ENCODE measurements at regions not wholly inside any gene's neighbourhood (a gene's known extent, or its start where the extent isn't known, plus 50 kb on each side); places are given as distances from the start of the nearest gene placed in this dataset.

- TF ChIP-seq SUZ12 (IDR thresholded peaks at IDR 0.05; ENCODE audit: extremely low read depth, insufficient read depth, insufficient read length) (no peak), ZNF274 (IDR thresholded peaks at IDR 0.05; ENCODE audit: low read depth, low read length) (no peak), YY1 (IDR thresholded peaks at IDR 0.05; ENCODE audit: insufficient read depth, insufficient read length) (no peak)
- no peaks in the 10 kb centered on the region for H3K36me3 ChIP-seq (ENCODE audit: insufficient read depth, insufficient read length, low read length)
- no peaks in the 10 kb centered on the region for H3K4me1 ChIP-seq (ENCODE audit: insufficient read depth, insufficient read length)
- no peak overlapping the region for H3K4me3 ChIP-seq (ENCODE audit: insufficient read length, low read depth)
- H3K27me3 ChIP-seq (ENCODE audit: insufficient read depth, insufficient read length) = no peaks in the 10 kb centered on the region
- no peak for DNase-seq (ENCODE audit: low read depth, low spot score)
- 0 out of 2 replicates have a peak, but pooled peaks cover 7% of the 10 kb centered on the region for H3K9me3 ChIP-seq (ENCODE audit: insufficient read depth, low read length)
- H3K9ac ChIP-seq (ENCODE audit: insufficient read length, low read depth) = no peak overlapping the region
These were observed 377.7 kb upstream of the SALL3 start for GRCh38 chr18:78601923-78602322.

- Histone ChIP-seq H3K27me3 (ENCODE audit: insufficient read depth, insufficient read length) (no peaks in the 10 kb centered on the region), H3K9me3 (ENCODE audit: insufficient read depth, low read length) (0 out of 2 replicates have a peak, but pooled peaks cover 7% of the 10 kb centered on the region), H3K9ac (ENCODE audit: insufficient read length, low read depth) (no peak overlapping the region), H3K4me3 (ENCODE audit: insufficient read length, low read depth) (no peak overlapping the region), H3K36me3 (ENCODE audit: insufficient read depth, insufficient read length, low read length) (no peaks in the 10 kb centered on the region), H3K4me1 (ENCODE audit: insufficient read depth, insufficient read length) (no peaks in the 10 kb centered on the region)
- DNase-seq (ENCODE audit: low read depth, low spot score) = no peak
- TF ChIP-seq SUZ12 (IDR thresholded peaks at IDR 0.05; ENCODE audit: extremely low read depth, insufficient read depth, insufficient read length) (no peak), ZNF274 (IDR thresholded peaks at IDR 0.05; ENCODE audit: low read depth, low read length) (no peak), YY1 (IDR thresholded peaks at IDR 0.05; ENCODE audit: insufficient read depth, insufficient read length) (no peak)
These were observed 377.2 kb upstream of the SALL3 start for GRCh38 chr18:78602430-78602829.

GRCh38 chr18:78603102-78603983, 376.3 kb upstream of the SALL3 start:
- DNase-seq (ENCODE audit: low read depth, low spot score) = no peak
- H3K36me3 ChIP-seq (ENCODE audit: insufficient read depth, insufficient read length, low read length) = no peaks in the 10 kb centered on the region
- H3K9ac ChIP-seq (ENCODE audit: insufficient read length, low read depth) = no peak overlapping the region
- H3K4me1 ChIP-seq (ENCODE audit: insufficient read depth, insufficient read length) = no peaks in the 10 kb centered on the region
- 0 out of 2 replicates have a peak, but pooled peaks cover under 1% of the 10 kb centered on the region for H3K9me3 ChIP-seq (ENCODE audit: insufficient read depth, low read length)
- no peaks in the 10 kb centered on the region for H3K27me3 ChIP-seq (ENCODE audit: insufficient read depth, insufficient read length)
- TF ChIP-seq YY1 (IDR thresholded peaks at IDR 0.05; ENCODE audit: insufficient read depth, insufficient read length) = no peak
- H3K4me3 ChIP-seq (ENCODE audit: insufficient read length, low read depth) = no peak overlapping the region

- no peak for DNase-seq (ENCODE audit: low read depth, low spot score)
- no peaks in the 10 kb centered on the region for H3K9me3 ChIP-seq (ENCODE audit: insufficient read depth, low read length)
- no peak overlapping the region for H3K9ac ChIP-seq (ENCODE audit: insufficient read length, low read depth)
- no peaks in the 10 kb centered on the region for H3K36me3 ChIP-seq (ENCODE audit: insufficient read depth, insufficient read length, low read length)
- no peak overlapping the region for H3K4me3 ChIP-seq (ENCODE audit: insufficient read length, low read depth)
- TF ChIP-seq SUZ12 (IDR thresholded peaks at IDR 0.05; ENCODE audit: extremely low read depth, insufficient read depth, insufficient read length) (no peak), YY1 (IDR thresholded peaks at IDR 0.05; ENCODE audit: insufficient read depth, insufficient read length) (no peak), ZNF274 (IDR thresholded peaks at IDR 0.05; ENCODE audit: low read depth, low read length) (no peak)
- peaks cover 1% of the 10 kb centered on the region for H3K4me1 ChIP-seq (ENCODE audit: insufficient read depth, insufficient read length)
- H3K27me3 ChIP-seq (ENCODE audit: insufficient read depth, insufficient read length) = no peaks in the 10 kb centered on the region
These were observed 374.4 kb upstream of the SALL3 start for GRCh38 chr18:78605255-78605654.

- H3K4me3 ChIP-seq (ENCODE audit: insufficient read length, low read depth) = no peak overlapping the region
- H3K36me3 ChIP-seq (ENCODE audit: insufficient read depth, insufficient read length, low read length) = no peaks in the 10 kb centered on the region
- no peaks in the 10 kb centered on the region for H3K27me3 ChIP-seq (ENCODE audit: insufficient read depth, insufficient read length)
- no peak for DNase-seq (ENCODE audit: low read depth, low spot score)
- peaks cover 1% of the 10 kb centered on the region for H3K4me1 ChIP-seq (ENCODE audit: insufficient read depth, insufficient read length)
- H3K9me3 ChIP-seq (ENCODE audit: insufficient read depth, low read length) = no peaks in the 10 kb centered on the region
- no peak overlapping the region for H3K9ac ChIP-seq (ENCODE audit: insufficient read length, low read depth)
- no peak for TF ChIP-seq YY1 (IDR thresholded peaks at IDR 0.05; ENCODE audit: insufficient read depth, insufficient read length)
- TF ChIP-seq ZNF274 (IDR thresholded peaks at IDR 0.05; ENCODE audit: low read depth, low read length) = no peak
- TF ChIP-seq SUZ12 (IDR thresholded peaks at IDR 0.05; ENCODE audit: extremely low read depth, insufficient read depth, insufficient read length) = no peak
These were observed 372.4 kb upstream of the SALL3 start for GRCh38 chr18:78607221-78607620.

GRCh38 chr18:78607784-78608183, 371.8 kb upstream of the SALL3 start:
- no peak overlapping the region for H3K4me3 ChIP-seq (ENCODE audit: insufficient read length, low read depth)
- no peaks in the 10 kb centered on the region for H3K9me3 ChIP-seq (ENCODE audit: insufficient read depth, low read length)
- H3K36me3 ChIP-seq (ENCODE audit: insufficient read depth, insufficient read length, low read length) = no peaks in the 10 kb centered on the region
- TF ChIP-seq SUZ12 (IDR thresholded peaks at IDR 0.05; ENCODE audit: extremely low read depth, insufficient read depth, insufficient read length) = no peak
- no peak for TF ChIP-seq YY1 (IDR thresholded peaks at IDR 0.05; ENCODE audit: insufficient read depth, insufficient read length)
- no peak for TF ChIP-seq ZNF274 (IDR thresholded peaks at IDR 0.05; ENCODE audit: low read depth, low read length)
- peaks cover 1% of the 10 kb centered on the region for H3K4me1 ChIP-seq (ENCODE audit: insufficient read depth, insufficient read length)
- peaks cover 4% of the 10 kb centered on the region for H3K27me3 ChIP-seq (ENCODE audit: insufficient read depth, insufficient read length)
- DNase-seq (ENCODE audit: low read depth, low spot score) = no peak
- no peak overlapping the region for H3K9ac ChIP-seq (ENCODE audit: insufficient read length, low read depth)

- Histone ChIP-seq H3K27me3 (ENCODE audit: insufficient read depth, insufficient read length) (peaks cover 11% of the 10 kb centered on the region), H3K9me3 (ENCODE audit: insufficient read depth, low read length) (no peaks in the 10 kb centered on the region), H3K4me3 (ENCODE audit: insufficient read length, low read depth) (no peak overlapping the region), H3K4me1 (ENCODE audit: insufficient read depth, insufficient read length) (peaks cover 1% of the 10 kb centered on the region), H3K36me3 (ENCODE audit: insufficient read depth, insufficient read length, low read length) (no peaks in the 10 kb centered on the region), H3K9ac (ENCODE audit: insufficient read length, low read depth) (no peak overlapping the region)
- no peak for DNase-seq (ENCODE audit: low read depth, low spot score)
- TF ChIP-seq YY1 (IDR thresholded peaks at IDR 0.05; ENCODE audit: insufficient read depth, insufficient read length) (no peak), SUZ12 (IDR thresholded peaks at IDR 0.05; ENCODE audit: extremely low read depth, insufficient read depth, insufficient read length) (no peak), ZNF274 (IDR thresholded peaks at IDR 0.05; ENCODE audit: low read depth, low read length) (no peak)
These were observed 369.4 kb upstream of the SALL3 start for GRCh38 chr18:78610179-78610578.
